HCT116 (cell line): ENCODE measurements at regions not wholly inside any gene's neighbourhood (a gene's known extent, or its start where the extent isn't known, plus 50 kb on each side); places are given as distances from the start of the nearest gene placed in this dataset.

ENCODE experiments used
- ATAC-seq: fragments of 200-7000 bp; cut with Tn5 transposase; 2 replicates; pipeline ENCODE4 v1.9.1; 2020; ENCODE audit warnings: mild to moderate bottlenecking, moderate library complexity
- BruUV-seq: library from RNA; stranded (reverse); fragments of 400-500 nt; replicated peaks from 2 replicates; lab custom pipeline; 2021; lab: Mats Ljungman, UMichigan
- CTCF ChIA-PET: fragments of 300-600 bp; sonication (Branson Sonifier 250); formaldehyde crosslinking; loops from one replicate; lab custom pipeline; 2021; ENCODE audit warnings: antibody characterized with exemption; lab: Charles Lee
- POLR2A ChIA-PET: fragments of 300-600, 350-600 bp; sonication (Branson Sonifier 250); formaldehyde crosslinking; loops from one replicate; lab custom pipeline; 2021; ENCODE audit warnings: antibody characterized with exemption; lab: Charles Lee
- RAD21 ChIA-PET, 2 experiments: fragments of 300-600 bp; sonication (Branson Sonifier 250); formaldehyde crosslinking; loops; one replicate each; lab custom pipeline; 2023; ENCODE audit warnings: low total read pairs in 2 of 2; ENCODE audit not compliant: uncharacterized antibody in 2 of 2, unreplicated experiment in 2 of 2, low non-redundant PET in 1 of 2; lab: Charles Lee
- DNase-seq: peaks from one replicate; pipeline ENCODE4 v3.0.0-alpha.2; 2010; ENCODE audit warnings: low read depth, low spot score
- H2AFZ ChIP-seq: fragments of 200-600 bp; shearing (Covaris generic), sonication (generic); 2 replicates; pipeline ENCODE4 v1.6.1; 2017; ENCODE audit warnings: low read depth, mixed run types, mixed read lengths, antibody characterized with exemption, low read length; ENCODE audit not compliant: poor library complexity, severe bottlenecking
- H3K27ac ChIP-seq: 2 replicates; pipeline ENCODE4 v1.5.1; 2012; ENCODE audit warnings: low read depth, low read length
- H3K27me3 ChIP-seq: fragments of 200-600 bp; sonication (generic); 2 replicates; pipeline ENCODE4 v1.6.1; 2016; ENCODE audit warnings: mixed run types, low read length, mixed read lengths; ENCODE audit not compliant: insufficient read depth
- H3K36me3 ChIP-seq, 2 experiments: fragments of 200-500 bp in 1 of 2; fragments of 200-600 bp in 1 of 2; sonication (Bioruptor generic) in 1 of 2; sonication (generic) in 1 of 2; 2 replicates each; pipeline versions ENCODE4 v1.5.1 to v1.6.1; 2014 to 2016; ENCODE audit warnings: low read length in 2 of 2, inconsistent platforms in 1 of 2, mixed read lengths in 1 of 2, mixed run types in 1 of 2; ENCODE audit not compliant: insufficient read depth in 2 of 2, control insufficient read depth in 1 of 2
- H3K4me1 ChIP-seq, 2 experiments: fragments of 200-600 bp in 1 of 2; sonication (generic) in 1 of 2; 2 replicates each; pipeline versions ENCODE4 v1.5.1 to v1.6.1; 2012 to 2017; ENCODE audit warnings: low read length in 2 of 2, inconsistent platforms in 1 of 2, mild to moderate bottlenecking in 1 of 2, mixed read lengths in 1 of 2, mixed run types in 1 of 2, moderate library complexity in 1 of 2; ENCODE audit not compliant: insufficient read depth in 2 of 2, control insufficient read depth in 1 of 2
- H3K4me2 ChIP-seq: fragments of 200-600 bp; sonication (generic); 2 replicates; pipeline ENCODE4 v1.6.1; 2017; ENCODE audit warnings: mixed run types, low read length, mixed read lengths
- H3K4me3 ChIP-seq, 2 experiments: fragments of 200-600 bp in 1 of 2; sonication (generic) in 1 of 2; replicated peaks in 1 of 2; 2 replicates each; pipeline ENCODE4 v1.5.1; 2011 to 2016; ENCODE audit warnings: low read length in 2 of 2, control low read depth in 1 of 2, low read depth in 1 of 2, mild to moderate bottlenecking in 1 of 2, mixed read lengths in 1 of 2, mixed run types in 1 of 2
- H3K79me2 ChIP-seq: fragments of 200-600 bp; sonication (generic); 2 replicates; pipeline ENCODE4 v1.6.1; 2017; ENCODE audit warnings: mild to moderate bottlenecking, mixed run types, low read length, moderate library complexity, mixed read lengths; ENCODE audit not compliant: insufficient read depth
- H3K9ac ChIP-seq: fragments of 200-600 bp; sonication (generic); 2 replicates; pipeline ENCODE4 v1.6.1; 2016; ENCODE audit warnings: low read length, mixed read lengths
- H3K9me2 ChIP-seq: fragments of 200-600 bp; sonication (generic), shearing (Covaris generic); 2 replicates; pipeline ENCODE4 v1.6.1; 2017; ENCODE audit warnings: mixed run types, mild to moderate bottlenecking, moderate library complexity; ENCODE audit not compliant: insufficient read depth
- H3K9me3 ChIP-seq, 2 experiments: fragments of 200-500 bp in 1 of 2; fragments of 200-600 bp in 1 of 2; sonication (Bioruptor generic) in 1 of 2; sonication (generic) in 1 of 2; 2 replicates each; pipeline ENCODE4 v1.6.1; 2014 to 2017; ENCODE audit warnings: low read length in 2 of 2, mixed read lengths in 2 of 2, inconsistent platforms in 1 of 2, low read depth in 1 of 2, mild to moderate bottlenecking in 1 of 2, mixed run types in 1 of 2, moderate library complexity in 1 of 2; ENCODE audit not compliant: control insufficient read depth in 1 of 2, insufficient read depth in 1 of 2
- H4K20me1 ChIP-seq: fragments of 200-600 bp; sonication (generic), shearing (Covaris generic); 2 replicates; pipeline ENCODE4 v1.6.1; 2017; ENCODE audit warnings: mixed run types, mild to moderate bottlenecking, moderate library complexity; ENCODE audit not compliant: insufficient read depth
- CEBPB ChIP-seq: IDR thresholded peaks from 2 replicates; pipeline ENCODE4 v1.6.1; 2012; ENCODE audit warnings: low read depth
- EGR1 ChIP-seq: IDR thresholded peaks from 2 replicates; pipeline ENCODE4 v1.6.1; 2012; ENCODE audit warnings: low read depth
- EZH2 ChIP-seq: fragments of 200-600 bp; sonication (generic); IDR thresholded peaks from 2 replicates; pipeline ENCODE4 v1.6.1; 2017; ENCODE audit warnings: antibody characterized with exemption, mixed run types
- EZH2phosphoT487 ChIP-seq: fragments of 200-600 bp; IDR thresholded peaks from 2 replicates; pipeline ENCODE4 v1.6.1; 2018; ENCODE audit warnings: antibody characterized with exemption, borderline replicate concordance
- ZNF274 ChIP-seq: fragments of 200-500 bp; sonication (Bioruptor generic); IDR thresholded peaks from 2 replicates; pipeline ENCODE4 v1.6.1; 2014; ENCODE audit warnings: mild to moderate bottlenecking, low read depth, low read length, inconsistent platforms
- intact Hi-C: fragments of 100-400 bp; cut with micrococcal nuclease; formaldehyde crosslinking; loops from 2 replicates; pipeline ENCODE4 v1.10.0; 2022
- TF ChIP-seq, protein P1 (sequence below), 3 experiments: fragments of 200-600 bp in 1 of 3; sonication (generic) in 1 of 3; IDR thresholded peaks in 2 of 3; conservative IDR thresholded peaks in 1 of 3; 2 replicates each; pipeline ENCODE4 v1.5.1; 2012 to 2017; ENCODE audit warnings: low read depth in 2 of 3, low read length in 2 of 3, antibody characterized with exemption in 1 of 3, borderline replicate concordance in 1 of 3, control low read depth in 1 of 3, mild to moderate bottlenecking in 1 of 3, mixed read lengths in 1 of 3, mixed run types in 1 of 3, moderate library complexity in 1 of 3; ENCODE audit not compliant: insufficient read depth in 1 of 3
- TF ChIP-seq, protein P2 (sequence below): IDR thresholded peaks from 2 replicates; pipeline ENCODE4 v1.6.1; 2011; ENCODE audit warnings: mild to moderate bottlenecking, low read length, moderate library complexity; ENCODE audit not compliant: insufficient replicate concordance; ENCODE audit errors: extremely low read depth
- TF ChIP-seq, protein P3 (sequence below): IDR thresholded peaks from 2 replicates; pipeline ENCODE4 v1.6.1; 2012; ENCODE audit warnings: low read depth

DNA sequence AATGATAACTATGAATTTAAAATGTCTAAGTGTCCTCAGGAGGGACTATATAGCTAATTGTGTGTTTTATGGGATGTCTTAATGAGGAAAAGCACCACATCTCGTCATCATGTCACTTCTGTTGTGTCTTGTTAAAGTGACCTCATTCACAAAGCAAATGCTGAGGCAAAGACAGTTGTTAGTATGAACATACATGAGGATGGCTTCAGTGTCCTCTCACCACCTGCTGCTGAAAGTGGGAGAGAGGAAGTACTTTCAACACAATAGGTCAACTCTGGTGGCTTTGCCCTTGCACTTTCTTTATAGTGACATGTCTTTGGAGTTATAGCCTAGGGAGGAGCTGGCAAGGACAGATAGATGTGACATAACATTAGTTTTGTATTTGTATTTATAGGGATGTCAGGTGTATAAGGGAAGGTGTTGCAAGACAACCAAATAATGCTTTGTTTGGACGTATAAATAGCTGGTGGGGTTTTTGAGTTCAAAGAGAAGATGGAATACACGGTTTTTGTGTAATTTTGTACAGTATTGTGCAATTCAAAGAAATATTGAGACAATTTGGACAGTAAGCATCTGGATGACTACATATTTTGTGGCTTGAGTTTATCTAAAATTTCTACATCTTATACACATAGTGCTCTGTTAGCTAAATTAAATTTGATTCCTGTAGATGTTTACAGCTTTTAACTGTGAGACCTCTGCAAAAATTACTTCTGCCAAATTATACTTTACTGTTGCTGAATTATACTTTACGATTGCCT, 131.7 kb upstream of the ATP2B1 start (continued):
- TF ChIP-seq EZH2phosphoT487 (no peak), EZH2 (no peak), ZNF274 (no peak)
- TF ChIP-seq, all 23 proteins: peak for 0

- no peak overlapping the region for H2AFZ ChIP-seq
- intact Hi-C loops: no loop called here
- DNase-seq (no peak), ATAC-seq (no peak)
- H3K9ac ChIP-seq: no peak overlapping the region
- H3K27me3 ChIP-seq: no peaks in the 10 kb centered on the region
- no peaks in the 10 kb centered on the region for H3K9me2 ChIP-seq
- BruUV-seq: no TSS peak
- no peak overlapping the region for H3K4me3 ChIP-seq
- CTCF ChIA-PET: no interaction called here
- TF ChIP-seq CEBPB: no peak
- RAD21 ChIA-PET: no interaction called here
- no peaks in the 10 kb centered on the region for H4K20me1 ChIP-seq
- no peaks in the 10 kb centered on the region for H3K36me3 ChIP-seq
- no peak overlapping the region for H3K27ac ChIP-seq
- POLR2A ChIA-PET: no interaction called here
- no peaks in the 10 kb centered on the region for H3K79me2 ChIP-seq
- H3K9me3 ChIP-seq: no peaks in the 10 kb centered on the region
- no peak overlapping the region for H3K4me2 ChIP-seq
- H3K4me1 ChIP-seq: no peaks in the 10 kb centered on the region
Observed at GRCh38 chr12:89839444-89839843, 130.8 kb upstream of the ATP2B1 start.

GRCh38 chr12:89838833-89839232, 130.2 kb upstream of the ATP2B1 start:
- Histone ChIP-seq H3K4me1 (no peaks in the 10 kb centered on the region), H3K4me3 (no peak overlapping the region), H3K79me2 (no peaks in the 10 kb centered on the region), H3K9me2 (no peaks in the 10 kb centered on the region), H3K27ac (no peak overlapping the region), H3K9ac (no peak overlapping the region), H4K20me1 (no peaks in the 10 kb centered on the region), H2AFZ (no peak overlapping the region), H3K4me2 (no peak overlapping the region), H3K9me3 (no peaks in the 10 kb centered on the region), H3K36me3 (no peaks in the 10 kb centered on the region), H3K27me3 (no peaks in the 10 kb centered on the region)
- RAD21 ChIA-PET: no interaction called here
- no peak for ATAC-seq
- POLR2A ChIA-PET: no interaction called here
- intact Hi-C loops: no loop called here
- BruUV-seq: no TSS peak
- CTCF ChIA-PET: no interaction called here
- no peak for DNase-seq
- no peak for TF ChIP-seq CEBPB
- TF ChIP-seq, protein P1, sequence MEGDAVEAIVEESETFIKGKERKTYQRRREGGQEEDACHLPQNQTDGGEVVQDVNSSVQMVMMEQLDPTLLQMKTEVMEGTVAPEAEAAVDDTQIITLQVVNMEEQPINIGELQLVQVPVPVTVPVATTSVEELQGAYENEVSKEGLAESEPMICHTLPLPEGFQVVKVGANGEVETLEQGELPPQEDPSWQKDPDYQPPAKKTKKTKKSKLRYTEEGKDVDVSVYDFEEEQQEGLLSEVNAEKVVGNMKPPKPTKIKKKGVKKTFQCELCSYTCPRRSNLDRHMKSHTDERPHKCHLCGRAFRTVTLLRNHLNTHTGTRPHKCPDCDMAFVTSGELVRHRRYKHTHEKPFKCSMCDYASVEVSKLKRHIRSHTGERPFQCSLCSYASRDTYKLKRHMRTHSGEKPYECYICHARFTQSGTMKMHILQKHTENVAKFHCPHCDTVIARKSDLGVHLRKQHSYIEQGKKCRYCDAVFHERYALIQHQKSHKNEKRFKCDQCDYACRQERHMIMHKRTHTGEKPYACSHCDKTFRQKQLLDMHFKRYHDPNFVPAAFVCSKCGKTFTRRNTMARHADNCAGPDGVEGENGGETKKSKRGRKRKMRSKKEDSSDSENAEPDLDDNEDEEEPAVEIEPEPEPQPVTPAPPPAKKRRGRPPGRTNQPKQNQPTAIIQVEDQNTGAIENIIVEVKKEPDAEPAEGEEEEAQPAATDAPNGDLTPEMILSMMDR (IDR thresholded peaks at IDR 0.05 in 2 of 3, conservative IDR thresholded peaks at IDR 0.05 in 1 of 3; ENCODE audit: borderline replicate concordance in 1 of 3, insufficient read depth in 1 of 3, low read depth in 2 of 3, low read length in 2 of 3): no peak
- TF ChIP-seq EGR1: no peak
- TF ChIP-seq, protein P2, sequence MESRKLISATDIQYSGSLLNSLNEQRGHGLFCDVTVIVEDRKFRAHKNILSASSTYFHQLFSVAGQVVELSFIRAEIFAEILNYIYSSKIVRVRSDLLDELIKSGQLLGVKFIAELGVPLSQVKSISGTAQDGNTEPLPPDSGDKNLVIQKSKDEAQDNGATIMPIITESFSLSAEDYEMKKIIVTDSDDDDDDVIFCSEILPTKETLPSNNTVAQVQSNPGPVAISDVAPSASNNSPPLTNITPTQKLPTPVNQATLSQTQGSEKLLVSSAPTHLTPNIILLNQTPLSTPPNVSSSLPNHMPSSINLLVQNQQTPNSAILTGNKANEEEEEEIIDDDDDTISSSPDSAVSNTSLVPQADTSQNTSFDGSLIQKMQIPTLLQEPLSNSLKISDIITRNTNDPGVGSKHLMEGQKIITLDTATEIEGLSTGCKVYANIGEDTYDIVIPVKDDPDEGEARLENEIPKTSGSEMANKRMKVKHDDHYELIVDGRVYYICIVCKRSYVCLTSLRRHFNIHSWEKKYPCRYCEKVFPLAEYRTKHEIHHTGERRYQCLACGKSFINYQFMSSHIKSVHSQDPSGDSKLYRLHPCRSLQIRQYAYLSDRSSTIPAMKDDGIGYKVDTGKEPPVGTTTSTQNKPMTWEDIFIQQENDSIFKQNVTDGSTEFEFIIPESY: no peak
- TF ChIP-seq, protein P3, sequence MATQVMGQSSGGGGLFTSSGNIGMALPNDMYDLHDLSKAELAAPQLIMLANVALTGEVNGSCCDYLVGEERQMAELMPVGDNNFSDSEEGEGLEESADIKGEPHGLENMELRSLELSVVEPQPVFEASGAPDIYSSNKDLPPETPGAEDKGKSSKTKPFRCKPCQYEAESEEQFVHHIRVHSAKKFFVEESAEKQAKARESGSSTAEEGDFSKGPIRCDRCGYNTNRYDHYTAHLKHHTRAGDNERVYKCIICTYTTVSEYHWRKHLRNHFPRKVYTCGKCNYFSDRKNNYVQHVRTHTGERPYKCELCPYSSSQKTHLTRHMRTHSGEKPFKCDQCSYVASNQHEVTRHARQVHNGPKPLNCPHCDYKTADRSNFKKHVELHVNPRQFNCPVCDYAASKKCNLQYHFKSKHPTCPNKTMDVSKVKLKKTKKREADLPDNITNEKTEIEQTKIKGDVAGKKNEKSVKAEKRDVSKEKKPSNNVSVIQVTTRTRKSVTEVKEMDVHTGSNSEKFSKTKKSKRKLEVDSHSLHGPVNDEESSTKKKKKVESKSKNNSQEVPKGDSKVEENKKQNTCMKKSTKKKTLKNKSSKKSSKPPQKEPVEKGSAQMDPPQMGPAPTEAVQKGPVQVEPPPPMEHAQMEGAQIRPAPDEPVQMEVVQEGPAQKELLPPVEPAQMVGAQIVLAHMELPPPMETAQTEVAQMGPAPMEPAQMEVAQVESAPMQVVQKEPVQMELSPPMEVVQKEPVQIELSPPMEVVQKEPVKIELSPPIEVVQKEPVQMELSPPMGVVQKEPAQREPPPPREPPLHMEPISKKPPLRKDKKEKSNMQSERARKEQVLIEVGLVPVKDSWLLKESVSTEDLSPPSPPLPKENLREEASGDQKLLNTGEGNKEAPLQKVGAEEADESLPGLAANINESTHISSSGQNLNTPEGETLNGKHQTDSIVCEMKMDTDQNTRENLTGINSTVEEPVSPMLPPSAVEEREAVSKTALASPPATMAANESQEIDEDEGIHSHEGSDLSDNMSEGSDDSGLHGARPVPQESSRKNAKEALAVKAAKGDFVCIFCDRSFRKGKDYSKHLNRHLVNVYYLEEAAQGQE: no peak
